H1 (cell line): ENCODE measurements at regions not wholly inside any gene's neighbourhood (a gene's known extent, or its start where the extent isn't known, plus 50 kb on each side); places are given as distances from the start of the nearest gene placed in this dataset.
A peak's percentile ranks its signal among the peaks of the same experiment; 100 is the strongest.

ENCODE experiments used
- CHD1 ChIP-seq: IDR thresholded peaks from 2 replicates; pipeline ENCODE4 v1.6.1; 2012; ENCODE audit warnings: low read depth, low read length, improper control_type of control experiment
- CHD7 ChIP-seq: fragments of 300-600 bp; sonication (generic); IDR thresholded peaks from 2 replicates; pipeline ENCODE4 v1.7.1; 2012; ENCODE audit warnings: low read length, moderate library complexity, mild to moderate bottlenecking, inconsistent platforms; ENCODE audit not compliant: insufficient replicate concordance
- CREB1 ChIP-seq: IDR thresholded peaks from 2 replicates; pipeline ENCODE4 v1.6.1; 2012; ENCODE audit warnings: inconsistent platforms
- HDAC6 ChIP-seq: IDR thresholded peaks from one replicate; pipeline ENCODE4 v1.7.1; 2012; ENCODE audit warnings: low read depth, mild to moderate bottlenecking, inconsistent platforms, low read length, moderate library complexity
- JUN ChIP-seq: IDR thresholded peaks from 2 replicates; pipeline ENCODE4 v1.6.1; 2011; ENCODE audit warnings: low read depth, mild to moderate bottlenecking, improper control_type of control experiment, low read length
- JUND ChIP-seq: IDR thresholded peaks from 2 replicates; pipeline ENCODE4 v1.6.1; 2011; ENCODE audit warnings: mild to moderate bottlenecking, improper control_type of control experiment, low read length
- KDM5A ChIP-seq: fragments of 200-600 bp; IDR thresholded peaks from 2 replicates; pipeline ENCODE4 v1.7.1; 2012; ENCODE audit warnings: mild to moderate bottlenecking, low read length, inconsistent platforms, mixed read lengths
- RBBP5 ChIP-seq: IDR thresholded peaks from 2 replicates; pipeline ENCODE4 v1.7.1; 2012; ENCODE audit warnings: low read depth, mild to moderate bottlenecking, inconsistent platforms, low read length, moderate library complexity, borderline replicate concordance
- SP2 ChIP-seq: IDR thresholded peaks from 2 replicates; pipeline ENCODE4 v1.6.1; 2012; ENCODE audit warnings: mild to moderate bottlenecking, low read length, inconsistent platforms
- TAF1 ChIP-seq: IDR thresholded peaks from 2 replicates; pipeline ENCODE4 v1.6.1; 2011; ENCODE audit warnings: mild to moderate bottlenecking, low read depth, low read length
- USF2 ChIP-seq: IDR thresholded peaks from 2 replicates; pipeline ENCODE4 v1.6.1; 2011; ENCODE audit warnings: low read length, improper control_type of control experiment
- YY1 ChIP-seq: IDR thresholded peaks from 2 replicates; pipeline ENCODE4 v1.6.1; 2011; ENCODE audit warnings: low read depth, mild to moderate bottlenecking, low read length

GRCh38 chr11:42407341-42407740 is 904.5 kb upstream of the API5 start (continued):
- TF ChIP-seq CHD7: no peak
- no peak for TF ChIP-seq RBBP5
- TF ChIP-seq SP2: no peak
- no peak for TF ChIP-seq TAF1
- peak; percentile 11; the same call in 1 of the 2 replicates for TF ChIP-seq CREB1
- no peak for TF ChIP-seq KDM5A
- TF ChIP-seq YY1: peak; percentile 28; the same call in 1 of the 2 replicates
- TF ChIP-seq CHD1: no peak
- TF ChIP-seq JUN: no peak
- no peak for TF ChIP-seq USF2
- TF ChIP-seq HDAC6: no peak
- TF ChIP-seq JUND: peak; percentile 24; the same call in 1 of the 2 replicates
